ENCODE measurements at regions not wholly inside any gene's neighbourhood (a gene's known extent, or its start where the extent isn't known, plus 50 kb on each side); places are given as distances from the start of the nearest gene placed in this dataset.

GRCh38 chr7:121623130-121623872 is 227.2 kb upstream of the FAM3C start:
- TF ChIP-seq CTCF (IDR thresholded peaks at IDR 0.05; ENCODE audit: low read depth, low read length) (no peak), POLR2A (IDR thresholded peaks at IDR 0.05; ENCODE audit: extremely low read depth, insufficient read length) (no peak)
